ENCODE measurements at regions not wholly inside any gene's neighbourhood (a gene's known extent, or its start where the extent isn't known, plus 50 kb on each side); places are given as distances from the start of the nearest gene placed in this dataset.

DNA sequence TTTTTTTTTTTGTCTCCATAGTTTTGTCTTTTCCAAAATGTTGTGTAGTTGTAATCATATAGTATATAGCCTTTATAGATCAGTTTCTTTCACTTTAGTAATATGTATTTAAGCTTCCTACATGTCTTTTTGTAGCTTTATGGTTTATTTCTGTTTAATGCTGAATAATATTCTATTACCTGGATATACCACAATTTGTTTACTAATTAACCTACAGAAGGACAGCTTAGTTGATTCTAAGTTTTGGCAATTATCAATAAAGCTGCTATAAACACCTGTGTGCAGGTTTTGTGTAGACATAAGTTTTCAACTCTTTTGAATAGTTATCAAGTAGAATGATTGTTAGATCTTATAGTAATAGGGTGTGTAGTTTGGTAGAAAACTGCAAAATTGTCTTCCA lies 130.3 kb upstream of the CARD18 start:
- Histone ChIP-seq H3K27me3 (replicated peaks in 1 of 2; ENCODE audit: control insufficient read depth in 2 of 2, insufficient read depth in 2 of 2, low read length in 1 of 2) (no peaks in the 10 kb centered on the region), H2AFZ (ENCODE audit: control insufficient read depth, low read depth, low read length) (no peak overlapping the region), H3K4me1 (ENCODE audit: control insufficient read depth, insufficient read depth, low read length) (no peaks in the 10 kb centered on the region), H3K79me2 (ENCODE audit: control insufficient read depth, insufficient read depth, low read length) (no peaks in the 10 kb centered on the region), H3K9ac (ENCODE audit: control insufficient read depth, insufficient read depth, low read length) (no peak overlapping the region), H3K4me3 (no peak overlapping the region), H3K4me2 (ENCODE audit: control insufficient read depth, insufficient read depth) (no peak overlapping the region), H4K20me1 (ENCODE audit: control insufficient read depth, insufficient read depth) (no peaks in the 10 kb centered on the region), H3K9me3 (replicated peaks; ENCODE audit: control insufficient read depth, insufficient read depth, low read length) (no peaks in the 10 kb centered on the region), H3K27ac (ENCODE audit: control insufficient read depth, insufficient read depth) (no peak overlapping the region), H3K36me3 (ENCODE audit: control insufficient read depth in 2 of 2, insufficient read depth in 2 of 2, low read length in 1 of 2) (no peaks in the 10 kb centered on the region)
- in situ Hi-C loops (cut with MboI) (no loop called here), intact Hi-C loops (cut with micrococcal nuclease; ENCODE audit: unreplicated experiment) (no loop called here)
- ChIA-PET CTCF (no interaction called here), SMC1A (ENCODE audit: uncharacterized antibody, unreplicated experiment) (interaction anchor here (1.1 kb wide), 1 partner anchor 10 kb away, joined by 3 read pairs; no protein-coding TSS in a partner anchor), RAD21 (ENCODE audit: unreplicated experiment) (interaction anchor here (0.7 kb wide), 1 partner anchor 42 kb away, joined by 3 read pairs; no protein-coding TSS in a partner anchor), POLR2A (no interaction called here)
- FAIRE-seq (no peak), ATAC-seq (no peak), DNase-seq (ENCODE audit: low read depth, low spot score) (no peak)
- no TSS peak for BruUV-seq (replicated peaks)
- no peak for TF ChIP-seq NKRF (conservative IDR thresholded peaks at IDR 0.05)
- TF ChIP-seq, protein P1, sequence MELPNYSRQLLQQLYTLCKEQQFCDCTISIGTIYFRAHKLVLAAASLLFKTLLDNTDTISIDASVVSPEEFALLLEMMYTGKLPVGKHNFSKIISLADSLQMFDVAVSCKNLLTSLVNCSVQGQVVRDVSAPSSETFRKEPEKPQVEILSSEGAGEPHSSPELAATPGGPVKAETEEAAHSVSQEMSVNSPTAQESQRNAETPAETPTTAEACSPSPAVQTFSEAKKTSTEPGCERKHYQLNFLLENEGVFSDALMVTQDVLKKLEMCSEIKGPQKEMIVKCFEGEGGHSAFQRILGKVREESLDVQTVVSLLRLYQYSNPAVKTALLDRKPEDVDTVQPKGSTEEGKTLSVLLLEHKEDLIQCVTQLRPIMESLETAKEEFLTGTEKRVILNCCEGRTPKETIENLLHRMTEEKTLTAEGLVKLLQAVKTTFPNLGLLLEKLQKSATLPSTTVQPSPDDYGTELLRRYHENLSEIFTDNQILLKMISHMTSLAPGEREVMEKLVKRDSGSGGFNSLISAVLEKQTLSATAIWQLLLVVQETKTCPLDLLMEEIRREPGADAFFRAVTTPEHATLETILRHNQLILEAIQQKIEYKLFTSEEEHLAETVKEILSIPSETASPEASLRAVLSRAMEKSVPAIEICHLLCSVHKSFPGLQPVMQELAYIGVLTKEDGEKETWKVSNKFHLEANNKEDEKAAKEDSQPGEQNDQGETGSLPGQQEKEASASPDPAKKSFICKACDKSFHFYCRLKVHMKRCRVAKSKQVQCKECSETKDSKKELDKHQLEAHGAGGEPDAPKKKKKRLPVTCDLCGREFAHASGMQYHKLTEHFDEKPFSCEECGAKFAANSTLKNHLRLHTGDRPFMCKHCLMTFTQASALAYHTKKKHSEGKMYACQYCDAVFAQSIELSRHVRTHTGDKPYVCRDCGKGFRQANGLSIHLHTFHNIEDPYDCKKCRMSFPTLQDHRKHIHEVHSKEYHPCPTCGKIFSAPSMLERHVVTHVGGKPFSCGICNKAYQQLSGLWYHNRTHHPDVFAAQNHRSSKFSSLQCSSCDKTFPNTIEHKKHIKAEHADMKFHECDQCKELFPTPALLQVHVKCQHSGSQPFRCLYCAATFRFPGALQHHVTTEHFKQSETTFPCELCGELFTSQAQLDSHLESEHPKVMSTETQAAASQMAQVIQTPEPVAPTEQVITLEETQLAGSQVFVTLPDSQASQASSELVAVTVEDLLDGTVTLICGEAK (IDR thresholded peaks at IDR 0.05; ENCODE audit: borderline replicate concordance), result no peak
- no peak for TF ChIP-seq PAX8 (IDR thresholded peaks at IDR 0.05)
- no peak for TF ChIP-seq NR2C1 (IDR thresholded peaks at IDR 0.05)
- TF ChIP-seq TBL1XR1 (IDR thresholded peaks at IDR 0.05; ENCODE audit: low read depth, low read length), result no peak
- TF ChIP-seq, protein P2, sequence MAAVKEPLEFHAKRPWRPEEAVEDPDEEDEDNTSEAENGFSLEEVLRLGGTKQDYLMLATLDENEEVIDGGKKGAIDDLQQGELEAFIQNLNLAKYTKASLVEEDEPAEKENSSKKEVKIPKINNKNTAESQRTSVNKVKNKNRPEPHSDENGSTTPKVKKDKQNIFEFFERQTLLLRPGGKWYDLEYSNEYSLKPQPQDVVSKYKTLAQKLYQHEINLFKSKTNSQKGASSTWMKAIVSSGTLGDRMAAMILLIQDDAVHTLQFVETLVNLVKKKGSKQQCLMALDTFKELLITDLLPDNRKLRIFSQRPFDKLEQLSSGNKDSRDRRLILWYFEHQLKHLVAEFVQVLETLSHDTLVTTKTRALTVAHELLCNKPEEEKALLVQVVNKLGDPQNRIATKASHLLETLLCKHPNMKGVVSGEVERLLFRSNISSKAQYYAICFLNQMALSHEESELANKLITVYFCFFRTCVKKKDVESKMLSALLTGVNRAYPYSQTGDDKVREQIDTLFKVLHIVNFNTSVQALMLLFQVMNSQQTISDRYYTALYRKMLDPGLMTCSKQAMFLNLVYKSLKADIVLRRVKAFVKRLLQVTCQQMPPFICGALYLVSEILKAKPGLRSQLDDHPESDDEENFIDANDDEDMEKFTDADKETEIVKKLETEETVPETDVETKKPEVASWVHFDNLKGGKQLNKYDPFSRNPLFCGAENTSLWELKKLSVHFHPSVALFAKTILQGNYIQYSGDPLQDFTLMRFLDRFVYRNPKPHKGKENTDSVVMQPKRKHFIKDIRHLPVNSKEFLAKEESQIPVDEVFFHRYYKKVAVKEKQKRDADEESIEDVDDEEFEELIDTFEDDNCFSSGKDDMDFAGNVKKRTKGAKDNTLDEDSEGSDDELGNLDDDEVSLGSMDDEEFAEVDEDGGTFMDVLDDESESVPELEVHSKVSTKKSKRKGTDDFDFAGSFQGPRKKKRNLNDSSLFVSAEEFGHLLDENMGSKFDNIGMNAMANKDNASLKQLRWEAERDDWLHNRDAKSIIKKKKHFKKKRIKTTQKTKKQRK (IDR thresholded peaks at IDR 0.05; ENCODE audit: low read depth, low read length), result no peak
- TF ChIP-seq SIX5 (IDR thresholded peaks at IDR 0.05; ENCODE audit: low read depth, low read length, severe bottlenecking), result no peak
- no peak for TF ChIP-seq ZBTB4 (CRISPR knock-in tag; IDR thresholded peaks at IDR 0.05)
- no peak for TF ChIP-seq YBX1 (IDR thresholded peaks at IDR 0.05)
- TF ChIP-seq SIN3A (IDR thresholded peaks at IDR 0.05; ENCODE audit: low read depth, low read length), result no peak
- no peak for TF ChIP-seq LARP7 (IDR thresholded peaks at IDR 0.05)
- no peak for TF ChIP-seq KAT2A (conservative IDR thresholded peaks at IDR 0.05; ENCODE audit: control insufficient read depth, low read depth, low read length)
- no peak for TF ChIP-seq NRF1 (conservative IDR thresholded peaks at IDR 0.05; ENCODE audit: low read depth, low read length)

Measured in GM12878 (cell line).